Myocyte (in vitro differentiated cells): ENCODE measurements at regions not wholly inside any gene's neighbourhood (a gene's known extent, or its start where the extent isn't known, plus 50 kb on each side); places are given as distances from the start of the nearest gene placed in this dataset.
"Not testable (repeated sequence)": the region's sequence is repeated elsewhere in the genome, so short reads cannot be mapped to it uniquely, and the experiment has no call there.

ENCODE experiments used
- DNase-seq: peaks from one replicate; pipeline ENCODE4 v3.0.0-alpha.2; 2012; ENCODE audit warnings: low read depth

DNA sequence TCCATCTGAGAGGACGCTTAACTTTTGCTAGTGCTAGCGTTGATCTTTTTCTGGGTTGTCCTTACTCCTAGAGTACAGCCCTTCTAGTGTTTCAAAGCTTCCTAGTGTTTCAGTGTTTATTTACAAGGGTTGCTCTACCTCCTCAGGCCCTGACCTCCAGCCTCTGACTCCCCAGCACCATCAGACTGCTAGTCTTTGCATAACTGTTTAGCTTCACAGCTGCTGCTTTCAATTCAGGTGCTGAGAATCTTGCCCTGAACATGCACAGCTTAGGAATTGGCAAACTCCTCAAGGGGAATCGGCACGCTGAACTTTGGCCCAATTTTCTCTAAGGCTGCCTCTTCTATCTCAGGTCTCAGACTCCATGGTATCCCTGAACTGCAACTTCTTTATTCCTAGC lies 52.9 kb downstream of the OR52B4 start:
- DNase-seq = peak; percentile 0

DNA sequence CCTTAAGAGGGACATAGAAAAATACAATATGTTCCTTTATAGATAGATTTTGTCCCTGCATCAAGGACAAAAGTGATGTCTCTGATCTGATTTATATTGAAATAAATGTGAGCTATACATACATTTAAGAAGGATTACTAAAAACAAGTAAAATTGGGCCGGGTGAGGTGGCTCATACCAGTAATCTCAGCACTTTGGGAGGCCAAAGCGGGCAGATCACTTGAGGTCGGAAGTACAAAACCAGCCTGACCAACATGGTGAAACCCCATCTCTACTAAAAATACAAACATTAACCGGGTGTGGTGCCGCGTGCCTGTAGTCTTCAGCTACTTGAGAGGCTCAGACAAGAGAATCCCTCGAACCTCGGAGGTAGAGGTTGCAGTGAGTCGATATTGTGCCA lies 91.0 kb downstream of the OR52B4 start:
- DNase-seq = not testable (repeated sequence)

DNA sequence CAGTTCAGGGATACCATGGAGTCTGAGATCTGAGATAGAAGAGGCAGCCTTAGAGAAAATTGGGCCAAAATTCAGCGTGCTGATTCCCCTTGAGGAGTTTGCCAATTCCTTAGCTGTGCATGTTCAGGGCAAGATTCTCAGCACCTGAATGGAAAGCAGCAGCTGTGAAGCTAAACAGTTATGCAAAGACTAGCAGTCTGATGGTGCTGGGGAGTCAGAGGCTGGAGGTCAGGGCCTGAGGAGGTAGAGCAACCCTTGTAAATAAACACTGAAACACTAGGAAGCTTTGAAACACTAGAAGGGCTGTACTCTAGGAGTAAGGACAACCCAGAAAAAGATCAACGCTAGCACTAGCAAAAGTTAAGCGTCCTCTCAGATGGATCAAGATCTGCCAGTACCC lies 117.1 kb downstream of the OR52B4 start:
- not testable (repeated sequence) for DNase-seq

DNA sequence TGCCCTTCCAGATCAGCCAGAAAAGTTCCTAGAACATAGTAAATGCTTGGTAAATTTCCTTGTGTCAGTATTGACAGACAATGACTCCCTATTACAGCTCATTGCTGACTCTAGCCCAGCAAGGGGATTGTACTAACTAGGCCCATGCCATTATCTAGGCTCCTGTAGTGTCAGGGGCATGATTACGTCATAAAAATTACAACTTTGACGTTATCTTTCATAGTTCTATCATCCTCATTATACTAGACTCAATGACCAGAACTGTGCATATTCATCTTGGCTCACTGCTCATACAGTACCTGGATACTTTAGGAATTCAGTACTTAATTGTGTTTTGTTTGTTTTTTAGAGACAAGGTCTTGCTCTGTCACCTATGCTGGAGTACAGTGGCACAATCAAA lies 118.7 kb downstream of the OR52B4 start:
- not testable (repeated sequence) for DNase-seq

DNA sequence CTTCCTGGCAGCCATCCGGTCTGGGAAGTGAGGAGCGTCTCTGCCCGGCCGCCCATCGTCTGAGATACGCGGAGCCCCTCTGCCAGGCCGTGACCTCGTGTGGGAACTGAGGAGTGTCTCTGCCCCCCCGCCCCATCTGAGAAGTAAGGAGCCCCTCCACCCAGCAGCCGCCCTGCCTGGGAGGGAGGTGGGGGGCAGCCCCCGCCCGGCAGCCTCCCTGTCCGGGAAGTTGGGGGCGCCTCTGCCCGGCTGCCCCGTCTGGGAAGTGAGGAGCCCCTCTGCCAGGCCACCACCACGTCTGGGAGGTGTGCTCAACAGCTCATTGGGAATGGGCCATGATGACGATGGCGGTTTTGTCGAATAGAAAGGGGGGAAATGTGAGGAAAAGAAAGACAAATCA lies 130.4 kb downstream of the OR52B4 start:
- not testable (repeated sequence) for DNase-seq

DNA sequence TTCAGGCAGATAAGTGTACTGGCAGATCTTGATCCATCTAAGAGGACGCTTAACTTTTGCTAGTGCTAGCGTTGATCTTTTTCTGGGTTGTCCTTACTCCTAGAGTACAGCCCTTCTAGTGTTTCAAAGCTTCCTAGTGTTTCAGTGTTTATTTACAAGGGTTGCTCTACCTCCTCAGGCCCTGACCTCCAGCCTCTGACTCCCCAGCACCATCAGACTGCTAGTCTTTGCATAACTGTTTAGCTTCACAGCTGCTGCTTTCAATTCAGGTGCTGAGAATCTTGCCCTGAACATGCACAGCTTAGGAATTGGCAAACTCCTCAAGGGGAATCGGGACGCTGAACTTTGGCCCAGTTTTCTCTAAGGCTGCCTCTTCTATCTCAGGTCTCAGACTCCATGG lies 124.3 kb downstream of the RRM1 start:
- not testable (repeated sequence) for DNase-seq

DNA sequence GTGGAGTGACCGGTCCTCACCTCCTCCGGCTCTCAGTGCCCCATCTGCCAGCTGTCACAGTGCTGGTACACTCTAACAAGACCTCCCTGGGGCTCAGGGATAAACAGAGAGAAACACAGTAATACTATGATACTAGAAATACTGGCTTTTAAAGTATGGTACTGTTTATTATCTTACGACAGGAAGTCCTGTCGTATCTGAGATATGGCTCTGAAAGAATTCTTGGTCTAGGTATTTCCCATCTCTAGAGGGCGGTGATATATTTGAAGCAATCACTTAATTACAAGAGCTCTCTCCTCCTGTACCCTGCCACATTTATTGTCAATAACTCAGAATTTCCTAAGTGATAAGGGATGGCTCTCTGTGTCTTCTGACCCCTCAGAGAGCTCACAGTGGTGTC lies 119.1 kb downstream of the RRM1 start:
- no peak for DNase-seq

DNA sequence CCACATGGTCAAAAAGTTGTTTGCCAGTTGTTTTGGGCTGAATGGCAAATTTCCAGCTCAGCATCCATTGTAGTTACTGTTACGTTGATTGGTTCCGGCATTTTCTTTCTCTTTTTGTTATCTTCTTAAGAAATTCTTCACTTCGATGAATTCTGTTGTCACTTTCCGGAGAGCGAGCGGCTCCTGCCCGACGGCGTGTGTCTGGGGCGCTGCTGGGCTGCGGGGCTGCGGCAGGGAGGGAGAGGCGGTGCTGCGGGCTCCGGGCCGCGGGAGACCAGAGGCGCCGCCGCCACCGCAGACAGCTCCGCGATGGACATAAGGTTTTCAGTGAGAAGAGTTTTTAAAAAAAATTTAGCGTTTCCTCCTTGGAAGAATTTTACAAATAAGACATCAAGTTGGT lies 117.4 kb downstream of the RRM1 start:
- DNase-seq = no peak

DNA sequence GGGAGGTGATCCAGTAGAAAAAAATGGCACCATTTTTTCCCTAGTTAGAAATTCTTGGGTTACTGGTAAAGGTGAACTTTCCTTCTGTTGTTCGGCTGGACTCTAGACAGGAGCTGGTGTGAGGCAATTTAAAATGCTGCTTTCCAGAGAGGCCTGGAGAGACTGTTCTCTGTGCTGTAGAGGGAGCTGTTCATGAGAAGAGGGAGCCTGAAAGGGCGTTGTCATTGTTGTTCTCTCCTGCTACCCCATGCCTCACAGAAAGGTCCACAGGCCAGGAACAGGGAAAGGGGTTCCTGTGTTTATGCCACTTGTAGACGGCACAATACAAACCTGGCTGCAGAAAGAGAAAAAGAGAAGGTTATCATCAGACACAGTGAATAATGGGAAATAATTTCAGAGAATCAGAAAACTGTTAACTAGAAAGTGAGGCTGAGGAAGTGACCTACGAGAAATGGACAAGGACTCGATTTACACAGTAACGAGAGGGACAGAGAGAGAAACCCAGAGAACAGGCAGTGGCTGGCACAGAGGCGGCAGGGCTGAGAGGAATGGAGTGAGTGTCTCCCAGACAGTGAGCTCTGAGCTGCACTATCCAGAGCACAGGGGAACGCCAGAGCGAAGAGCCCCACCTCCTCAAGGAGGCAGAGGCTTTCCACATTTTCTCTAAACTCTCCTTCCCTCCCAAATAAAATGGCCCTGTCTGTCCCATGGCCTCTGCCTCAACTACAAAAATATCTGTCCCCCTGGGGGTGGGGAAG lies 109.2 kb downstream of the RRM1 start:
- DNase-seq = no peak

DNA sequence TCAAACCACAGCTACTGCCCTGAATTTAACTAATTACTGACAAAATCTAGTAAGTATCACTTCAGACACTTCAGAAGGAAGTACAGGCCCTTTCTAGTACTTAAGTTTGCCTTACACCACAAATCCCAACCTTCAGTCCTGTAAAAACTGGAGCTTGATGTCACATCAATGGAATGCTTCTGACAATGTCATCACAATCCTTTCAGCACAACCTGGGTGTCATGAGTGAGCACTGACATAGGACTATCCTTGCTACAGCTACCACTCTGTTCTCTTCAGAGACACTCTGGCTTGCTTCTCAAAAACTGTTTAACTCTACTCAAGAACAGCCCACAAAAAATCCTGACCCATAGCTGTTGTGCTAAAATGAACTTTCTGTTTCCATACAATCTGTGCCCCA lies 108.2 kb downstream of the RRM1 start:
- no peak for DNase-seq

DNA sequence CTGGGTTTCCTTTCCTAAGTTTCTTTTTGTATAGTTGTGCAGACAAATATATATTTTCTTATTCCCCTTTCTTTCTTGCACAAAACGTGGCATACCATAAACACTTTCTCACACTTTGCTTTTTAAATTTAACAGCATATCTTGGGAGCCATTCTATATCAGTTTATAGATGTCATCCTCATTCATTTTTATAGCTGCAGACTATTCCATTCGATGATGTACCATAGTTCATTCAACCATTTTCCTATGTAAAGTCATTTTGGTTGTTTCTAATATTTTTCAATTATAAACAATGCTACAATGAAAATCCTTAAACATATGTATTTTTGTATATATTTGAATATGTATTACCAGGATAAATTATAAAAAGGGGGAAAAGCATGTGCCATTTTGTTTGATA lies 102.5 kb downstream of the RRM1 start:
- DNase-seq = no peak

DNA sequence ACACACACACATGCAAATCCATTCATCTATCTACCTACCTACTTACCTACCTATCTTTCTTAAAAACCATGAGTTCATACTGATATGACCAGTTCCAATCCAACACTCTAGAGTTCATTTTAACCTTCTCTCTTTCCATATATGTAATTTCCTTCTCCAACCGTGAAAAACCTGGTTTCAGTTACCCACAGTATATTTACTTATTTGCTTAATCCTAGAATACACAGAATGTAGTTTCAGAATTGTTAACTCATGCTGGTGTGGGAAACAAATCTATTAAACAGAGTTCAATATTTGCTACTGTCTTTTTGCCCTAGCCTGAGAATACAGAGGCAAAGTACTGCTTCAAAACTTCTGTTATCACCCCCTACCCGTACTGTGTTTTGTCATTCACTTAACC lies 101.3 kb downstream of the RRM1 start:
- no peak for DNase-seq

DNA sequence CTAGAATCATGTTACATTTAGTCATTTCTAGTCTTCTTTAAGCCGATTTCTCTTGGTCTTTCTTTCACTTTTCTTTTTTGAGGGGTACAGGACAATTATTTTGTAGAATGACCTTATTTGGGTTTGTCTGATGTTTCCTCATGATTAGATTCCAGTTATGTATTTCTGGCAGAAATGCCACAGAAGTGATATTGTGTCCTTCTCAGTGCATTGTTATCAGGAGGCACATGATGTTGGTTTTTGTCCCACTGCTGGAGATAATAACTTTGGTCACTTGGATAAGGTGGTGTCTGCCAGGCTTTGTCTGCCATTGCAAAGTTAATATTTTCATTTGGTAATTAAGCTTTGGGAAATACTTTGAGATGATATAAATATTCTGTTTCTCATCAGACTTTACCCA lies 100.3 kb downstream of the RRM1 start:
- no peak for DNase-seq

DNA sequence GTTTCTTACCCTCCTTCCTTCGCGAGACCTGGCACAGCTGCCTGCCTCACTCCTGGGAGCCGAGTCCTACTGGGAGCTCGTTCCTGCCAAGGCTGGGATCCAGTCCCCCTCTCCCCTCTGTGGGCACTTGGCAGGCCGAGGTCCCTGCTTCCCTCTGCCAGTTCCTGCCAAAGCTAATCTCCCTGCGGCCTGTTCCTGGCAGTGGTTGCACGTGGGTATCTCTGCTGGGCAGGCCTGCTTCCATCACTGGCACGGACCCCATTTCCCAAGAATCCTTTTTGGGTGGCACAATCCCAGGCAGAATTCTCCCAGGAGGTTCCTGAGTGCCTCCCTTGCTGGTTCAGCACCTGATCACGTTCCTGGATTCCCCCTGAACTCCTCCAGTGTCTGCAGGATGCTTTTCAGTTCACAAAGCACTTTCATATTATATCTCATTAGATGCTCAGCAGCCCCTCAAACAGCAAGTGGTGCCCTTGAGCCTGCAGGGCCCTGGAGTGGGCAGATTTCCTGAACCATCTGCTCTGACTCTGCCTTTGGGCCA lies 96.5 kb downstream of the RRM1 start:
- no peak for DNase-seq

DNA sequence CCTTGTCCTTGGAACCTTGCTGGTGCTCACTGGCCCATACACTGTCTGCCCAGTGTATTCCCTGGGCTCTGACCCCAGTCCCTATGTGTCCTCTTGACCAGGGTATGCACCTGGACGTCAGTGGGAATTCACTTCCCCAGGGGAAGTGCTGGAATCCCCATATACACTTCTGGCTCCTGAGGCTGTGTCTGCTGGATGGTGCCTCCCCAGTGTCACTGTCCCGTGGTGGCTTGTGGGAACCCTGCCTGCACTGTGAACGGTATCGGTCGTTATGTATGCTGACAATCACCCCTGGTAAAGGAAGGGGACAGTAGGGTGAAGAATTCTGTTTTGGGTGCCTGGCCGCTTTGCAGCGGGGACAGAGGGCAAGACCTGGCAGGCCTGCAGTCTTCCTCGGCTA lies 95.9 kb downstream of the RRM1 start:
- DNase-seq = no peak

DNA sequence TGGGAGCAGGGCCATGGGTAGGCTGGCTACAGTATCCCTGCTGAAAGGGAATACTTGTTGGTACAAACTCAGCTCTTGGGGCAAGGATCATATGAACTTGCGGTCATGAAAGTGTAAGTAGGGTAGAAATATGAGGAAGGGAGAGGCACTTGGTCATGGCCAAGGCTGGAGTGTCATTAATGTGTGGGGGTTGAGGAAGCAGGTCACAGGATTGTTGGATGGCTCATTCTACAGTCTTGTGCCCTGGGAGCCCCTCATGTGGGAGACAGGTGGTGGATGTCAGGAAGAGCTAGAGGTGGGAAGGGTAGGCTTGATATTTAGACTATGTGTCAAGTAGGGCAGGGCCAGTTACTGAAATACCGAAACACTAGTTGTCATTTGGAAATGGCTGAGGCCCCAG lies 95.5 kb downstream of the RRM1 start:
- no peak for DNase-seq
